HepG2 (cell line): ENCODE measurements at regions not wholly inside any gene's neighbourhood (a gene's known extent, or its start where the extent isn't known, plus 50 kb on each side); places are given as distances from the start of the nearest gene placed in this dataset.

Experiments
- ELF4 ChIP-seq: sonication (generic); formaldehyde crosslinking; IDR thresholded peaks from 2 replicates; pipeline ENCODE4 v1.5.0; 2020; ENCODE audit warnings: missing genetic modification reagents, mild to moderate bottlenecking, moderate library complexity, borderline replicate concordance
- HNRNPUL1 ChIP-seq: fragments of 200-400 bp; formaldehyde crosslinking; IDR thresholded peaks from 2 replicates; pipeline ENCODE4 v1.6.1; 2017; ENCODE audit warnings: low read depth, mild to moderate bottlenecking, low read length, moderate library complexity
- KDM5B ChIP-seq: sonication (generic); formaldehyde crosslinking; IDR thresholded peaks from 2 replicates; pipeline ENCODE4 v1.4.0; 2020; ENCODE audit warnings: missing genetic modification reagents, mild to moderate bottlenecking, borderline replicate concordance
- KDM6A ChIP-seq: IDR thresholded peaks from 2 replicates; pipeline ENCODE4 v1.6.1; 2016; ENCODE audit warnings: low read depth
- MTA1 ChIP-seq: sonication (generic); formaldehyde crosslinking; IDR thresholded peaks from 2 replicates; pipeline ENCODE4 v1.4.0; 2020; ENCODE audit warnings: missing genetic modification reagents, mild to moderate bottlenecking, borderline replicate concordance
- PPARG ChIP-seq: conservative IDR thresholded peaks from 2 replicates; pipeline ENCODE4 v1.6.1; 2016; ENCODE audit warnings: missing biosample characterization, missing genetic modification reagents
- RBFOX2 ChIP-seq: fragments of 200-400 bp; formaldehyde crosslinking; IDR thresholded peaks from 2 replicates; pipeline ENCODE4 v1.6.1; 2017; ENCODE audit warnings: low read depth, mild to moderate bottlenecking, low read length
- TBX3 ChIP-seq: fragments of 450-650 bp; IDR thresholded peaks from 2 replicates; pipeline ENCODE4 v1.6.1; 2017; ENCODE audit warnings: antibody characterized with exemption, mild to moderate bottlenecking, inconsistent platforms, borderline replicate concordance
- WIZ ChIP-seq: sonication (generic); formaldehyde crosslinking; IDR thresholded peaks from 2 replicates; pipeline ENCODE4 v1.5.1; 2020; ENCODE audit warnings: mild to moderate bottlenecking, missing genetic modification reagents
- XRCC5 ChIP-seq: fragments of 200-400 bp; formaldehyde crosslinking; optimal IDR thresholded peaks from 2 replicates; pipeline ENCODE3; 2017; ENCODE audit warnings: mild to moderate bottlenecking, low read length
- ZBTB26 ChIP-seq: IDR thresholded peaks from 2 replicates; pipeline ENCODE4 v1.6.1; 2016; ENCODE audit warnings: missing compliant biosample characterization, missing genetic modification reagents, borderline replicate concordance
- ZFP82 ChIP-seq: sonication (generic); formaldehyde crosslinking; IDR thresholded peaks from 2 replicates; pipeline ENCODE4 v1.5.1; 2020; ENCODE audit warnings: mild to moderate bottlenecking, missing genetic modification reagents, borderline replicate concordance
- ZHX2 ChIP-seq, 2 experiments: sonication (generic) in 1 of 2; formaldehyde crosslinking in 1 of 2; IDR thresholded peaks; 2 replicates each; pipeline versions ENCODE4 v1.6.1 to v1.9.0; 2014 to 2022; ENCODE audit warnings: antibody characterized with exemption in 1 of 2, borderline replicate concordance in 1 of 2, inconsistent platforms in 1 of 2, low read depth in 1 of 2, missing genetic modification reagents in 1 of 2
- ZMYM3 ChIP-seq: sonication (generic); formaldehyde crosslinking; IDR thresholded peaks from 2 replicates; pipeline ENCODE4 v1.5.1; 2020; ENCODE audit warnings: mild to moderate bottlenecking, missing genetic modification reagents
- ZNF282 ChIP-seq: fragments of 450-650 bp; IDR thresholded peaks from 2 replicates; pipeline ENCODE4 v1.6.1; 2018; ENCODE audit not compliant: partially characterized antibody
- ZNF354B ChIP-seq: sonication (generic); formaldehyde crosslinking; IDR thresholded peaks from 2 replicates; pipeline ENCODE4 v1.8.0; 2022; ENCODE audit warnings: mild to moderate bottlenecking, missing genetic modification reagents
- ZNF460 ChIP-seq: sonication (generic); formaldehyde crosslinking; IDR thresholded peaks from 2 replicates; pipeline ENCODE4 v1.5.1; 2020; ENCODE audit warnings: missing genetic modification reagents, mild to moderate bottlenecking, borderline replicate concordance
- ZNF556 ChIP-seq: sonication (generic); formaldehyde crosslinking; IDR thresholded peaks from 2 replicates; pipeline ENCODE4 v1.4.0; 2020; ENCODE audit warnings: mild to moderate bottlenecking, missing genetic modification reagents, borderline replicate concordance
- ZNF660 ChIP-seq: sonication (generic); formaldehyde crosslinking; IDR thresholded peaks from 2 replicates; pipeline ENCODE4 v1.5.1; 2020; ENCODE audit warnings: mild to moderate bottlenecking, low read depth, missing genetic modification reagents, borderline replicate concordance
- ZNF749 ChIP-seq: sonication (generic); formaldehyde crosslinking; IDR thresholded peaks from 2 replicates; pipeline ENCODE4 v1.8.0; 2022; ENCODE audit warnings: mild to moderate bottlenecking, missing genetic modification reagents, moderate library complexity, borderline replicate concordance
- ZNF768 ChIP-seq: sonication (generic); formaldehyde crosslinking; IDR thresholded peaks from 2 replicates; pipeline ENCODE4 v1.4.0; 2020; ENCODE audit warnings: missing genetic modification reagents
- ZNF776 ChIP-seq: sonication (generic); formaldehyde crosslinking; IDR thresholded peaks from 2 replicates; pipeline ENCODE4 v1.4.0; 2020; ENCODE audit warnings: mild to moderate bottlenecking, missing genetic modification reagents
- TF ChIP-seq, protein P1 (sequence below): IDR thresholded peaks from 2 replicates; pipeline ENCODE4 v1.6.1; 2016; ENCODE audit warnings: mild to moderate bottlenecking, missing biosample characterization, missing genetic modification reagents

DNA sequence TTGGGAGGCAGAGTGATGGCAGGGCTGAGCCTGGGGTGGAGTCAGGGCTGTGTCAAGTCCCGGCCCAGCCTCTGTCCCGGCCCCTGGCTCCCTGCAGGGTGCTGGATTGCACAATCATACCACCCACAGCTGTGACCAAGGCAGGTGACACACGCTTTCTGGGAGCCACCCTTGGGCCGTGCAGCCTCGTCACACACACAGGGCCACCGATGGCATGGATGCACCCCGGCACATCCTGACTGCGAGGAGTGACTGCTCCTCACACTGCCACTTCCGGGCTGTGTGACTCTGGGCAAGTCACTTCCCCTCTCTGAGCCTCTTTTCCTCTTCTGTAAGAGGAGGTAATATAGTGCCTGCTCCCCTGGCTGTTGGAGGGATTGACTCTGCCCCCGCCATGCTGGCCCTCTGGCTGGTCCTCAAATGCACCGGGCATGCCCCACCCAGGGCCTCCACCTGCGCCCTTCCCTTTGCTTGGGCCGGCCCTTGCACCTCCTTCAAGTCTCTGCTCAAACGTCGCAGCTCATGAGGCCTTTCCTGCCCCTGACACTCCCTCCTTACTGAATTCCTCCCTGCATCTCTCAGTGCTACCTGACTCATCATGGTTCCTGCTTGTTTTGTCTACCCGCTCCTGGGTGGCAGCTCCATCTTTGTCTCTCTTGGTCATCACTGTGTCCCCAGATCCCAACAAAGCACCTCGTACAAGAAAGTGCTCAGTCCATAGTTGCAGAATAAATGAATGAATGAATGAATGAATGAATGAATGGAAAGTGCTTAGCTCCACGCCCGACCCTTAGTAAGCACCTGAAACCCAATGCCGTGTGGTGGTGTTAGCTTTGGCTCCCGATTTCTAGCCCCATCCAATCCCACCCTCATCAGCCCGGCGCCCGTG lies 93.5 kb downstream of the CEBPB start (continued):
- TF ChIP-seq TBX3 (peak; percentile 19; the same call in 1 of the 2 replicates), PPARG (CRISPR knock-in tag) (no peak), XRCC5 (peak; percentile 76), ZNF768 (peak; percentile 100), KDM5B (CRISPR knock-in tag) (no peak), MTA1 (no peak), ZFP82 (no peak), WIZ (CRISPR knock-in tag) (no peak), ZMYM3 (peak; percentile 94), ZBTB26 (CRISPR knock-in tag) (peak; percentile 29; the same call in 1 of the 2 replicates), ELF4 (no peak), HNRNPUL1 (no peak), ZNF354B (no peak), ZNF556 (CRISPR knock-in tag) (no peak; the same call in 1 of the 2 replicates), ZHX2 (IDR thresholded peaks at IDR 0.05; ENCODE audit: low read depth) (no peak), ZHX2 (CRISPR knock-in tag; IDR thresholded peaks at IDR 0.05; ENCODE audit: borderline replicate concordance) (no peak), ZNF776 (CRISPR knock-in tag) (0 out of 2 replicates have a peak, but pooled peaks have one; percentile 29), ZNF460 (no peak), ZNF749 (no peak), KDM6A (CRISPR knock-in tag) (no peak), ZNF282 (no peak), ZNF660 (no peak), RBFOX2 (no peak)
- TF ChIP-seq, protein P1, sequence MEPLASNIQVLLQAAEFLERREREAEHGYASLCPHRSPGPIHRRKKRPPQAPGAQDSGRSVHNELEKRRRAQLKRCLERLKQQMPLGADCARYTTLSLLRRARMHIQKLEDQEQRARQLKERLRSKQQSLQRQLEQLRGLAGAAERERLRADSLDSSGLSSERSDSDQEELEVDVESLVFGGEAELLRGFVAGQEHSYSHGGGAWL (CRISPR knock-in tag) = no peak
